ENCODE measurements at regions not wholly inside any gene's neighbourhood (a gene's known extent, or its start where the extent isn't known, plus 50 kb on each side); places are given as distances from the start of the nearest gene placed in this dataset.

DNA sequence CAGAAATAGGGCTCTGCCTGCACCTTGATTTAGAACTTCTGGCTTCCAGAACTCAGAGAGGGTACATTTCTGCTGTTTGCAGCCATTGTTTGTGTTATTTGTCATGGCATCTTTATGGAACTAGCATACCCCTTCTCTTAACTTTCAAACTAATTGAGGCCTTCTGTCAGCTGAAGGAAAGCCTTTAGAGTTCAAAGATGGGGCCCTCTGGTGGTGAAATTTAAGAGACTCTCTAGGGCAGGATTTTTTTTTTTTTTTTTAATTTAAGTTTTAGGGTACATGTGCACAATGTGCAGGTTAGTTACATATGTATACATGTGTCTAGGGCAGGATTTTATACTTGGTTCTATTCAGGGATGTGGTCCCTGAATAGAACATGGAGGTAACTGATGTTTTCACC is 260.6 kb upstream of the LINC00305 start:
- no peak for TF ChIP-seq SUZ12 (IDR thresholded peaks at IDR 0.05; ENCODE audit: extremely low read depth, insufficient read depth, insufficient read length)
- no peak for TF ChIP-seq ZNF274 (IDR thresholded peaks at IDR 0.05; ENCODE audit: low read depth, low read length)
- TF ChIP-seq YY1 (IDR thresholded peaks at IDR 0.05; ENCODE audit: insufficient read depth, insufficient read length): no peak
